ENCODE measurements at regions not wholly inside any gene's neighbourhood (a gene's known extent, or its start where the extent isn't known, plus 50 kb on each side); places are given as distances from the start of the nearest gene placed in this dataset.

GRCh38 chr18:29169599-29169998, 992.7 kb upstream of the CDH2 start:
- no peak overlapping the region for H3K27ac ChIP-seq (ENCODE audit: low read depth, low read length)
- H3K27me3 ChIP-seq (ENCODE audit: control insufficient read depth, insufficient read depth, low read length), result no peaks in the 10 kb centered on the region
- no peak overlapping the region for H3K9ac ChIP-seq (ENCODE audit: low read length)
- H3K4me1 ChIP-seq (ENCODE audit: control insufficient read depth, insufficient read depth, low read length), result peaks cover 9% of the 10 kb centered on the region
- no peak overlapping the region for H3K4me3 ChIP-seq (ENCODE audit: low read length)
- H3K36me3 ChIP-seq (ENCODE audit: control insufficient read depth, insufficient read depth, low read length), result no peaks in the 10 kb centered on the region

DNA sequence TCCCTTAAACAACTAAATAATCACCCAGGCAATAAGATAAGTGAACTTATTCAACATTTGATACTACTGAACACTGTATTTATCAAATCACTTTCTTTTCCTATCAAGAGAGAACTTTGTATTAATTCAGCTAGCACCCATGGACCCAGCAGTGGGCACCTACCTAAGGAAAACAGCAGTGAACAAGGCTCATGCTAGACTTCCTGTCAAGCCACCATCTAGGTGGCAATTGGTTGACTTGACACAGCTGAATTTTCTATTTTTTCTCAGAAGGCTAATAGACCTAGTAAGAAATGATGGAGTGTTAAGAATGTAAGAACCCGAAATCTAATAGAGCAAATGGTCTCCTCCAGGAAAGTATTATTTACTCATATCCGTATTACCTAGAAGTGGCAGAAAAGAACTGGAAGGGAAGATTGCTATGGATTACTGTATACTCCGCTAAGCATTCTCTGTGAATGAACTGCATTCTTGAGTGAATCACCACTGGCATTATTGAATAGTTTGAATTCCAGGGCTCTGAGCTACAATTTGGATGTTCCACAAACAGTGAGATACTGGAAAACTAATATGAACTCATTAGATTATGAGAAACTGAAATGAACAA, 988.2 kb upstream of the CDH2 start:
- H3K4me3 ChIP-seq (ENCODE audit: low read length), result no peak overlapping the region
- H3K36me3 ChIP-seq (ENCODE audit: control insufficient read depth, insufficient read depth, low read length), result no peaks in the 10 kb centered on the region
- H3K4me1 ChIP-seq (ENCODE audit: control insufficient read depth, insufficient read depth, low read length), result peaks cover 17% of the 10 kb centered on the region
- H3K27me3 ChIP-seq (ENCODE audit: control insufficient read depth, insufficient read depth, low read length), result no peaks in the 10 kb centered on the region
- H3K9ac ChIP-seq (ENCODE audit: low read length), result no peak overlapping the region
- peak overlapping the region; percentile 60 for H3K27ac ChIP-seq (ENCODE audit: low read depth, low read length)

- peak overlapping the region; percentile 60 for H3K27ac ChIP-seq (ENCODE audit: low read depth, low read length)
- H3K9ac ChIP-seq (ENCODE audit: low read length), result no peak overlapping the region
- H3K4me3 ChIP-seq (ENCODE audit: low read length), result no peak overlapping the region
- H3K4me1 ChIP-seq (ENCODE audit: control insufficient read depth, insufficient read depth, low read length), result peaks cover 17% of the 10 kb centered on the region
- no peaks in the 10 kb centered on the region for H3K27me3 ChIP-seq (ENCODE audit: control insufficient read depth, insufficient read depth, low read length)
- H3K36me3 ChIP-seq (ENCODE audit: control insufficient read depth, insufficient read depth, low read length), result no peaks in the 10 kb centered on the region
Measured at GRCh38 chr18:29164020-29164706, 987.2 kb upstream of the CDH2 start.

- no peak overlapping the region for H3K9ac ChIP-seq (ENCODE audit: low read length)
- H3K27ac ChIP-seq (ENCODE audit: low read depth, low read length), result peak overlapping the region; percentile 21
- H3K4me1 ChIP-seq (ENCODE audit: control insufficient read depth, insufficient read depth, low read length), result peaks cover 17% of the 10 kb centered on the region
- no peaks in the 10 kb centered on the region for H3K27me3 ChIP-seq (ENCODE audit: control insufficient read depth, insufficient read depth, low read length)
- no peaks in the 10 kb centered on the region for H3K36me3 ChIP-seq (ENCODE audit: control insufficient read depth, insufficient read depth, low read length)
- H3K4me3 ChIP-seq (ENCODE audit: low read length), result no peak overlapping the region
Measured at GRCh38 chr18:29163596-29163995, 986.7 kb upstream of the CDH2 start.

- Histone ChIP-seq H3K36me3 (ENCODE audit: control insufficient read depth, insufficient read depth, low read length) (no peaks in the 10 kb centered on the region), H3K9ac (ENCODE audit: low read length) (no peak overlapping the region), H3K27me3 (ENCODE audit: control insufficient read depth, insufficient read depth, low read length) (no peaks in the 10 kb centered on the region), H3K4me3 (ENCODE audit: low read length) (no peak overlapping the region), H3K4me1 (ENCODE audit: control insufficient read depth, insufficient read depth, low read length) (peaks cover 17% of the 10 kb centered on the region), H3K27ac (ENCODE audit: low read depth, low read length) (no peak overlapping the region)
Measured at GRCh38 chr18:29161429-29161828, 984.5 kb upstream of the CDH2 start.

- Histone ChIP-seq H3K9ac (ENCODE audit: low read length) (no peak overlapping the region), H3K27ac (ENCODE audit: low read depth, low read length) (no peak overlapping the region), H3K27me3 (ENCODE audit: control insufficient read depth, insufficient read depth, low read length) (no peaks in the 10 kb centered on the region), H3K4me3 (ENCODE audit: low read length) (no peak overlapping the region), H3K4me1 (ENCODE audit: control insufficient read depth, insufficient read depth, low read length) (peaks cover 11% of the 10 kb centered on the region), H3K36me3 (ENCODE audit: control insufficient read depth, insufficient read depth, low read length) (no peaks in the 10 kb centered on the region)
Measured at GRCh38 chr18:29160170-29160569, 983.2 kb upstream of the CDH2 start.

DNA sequence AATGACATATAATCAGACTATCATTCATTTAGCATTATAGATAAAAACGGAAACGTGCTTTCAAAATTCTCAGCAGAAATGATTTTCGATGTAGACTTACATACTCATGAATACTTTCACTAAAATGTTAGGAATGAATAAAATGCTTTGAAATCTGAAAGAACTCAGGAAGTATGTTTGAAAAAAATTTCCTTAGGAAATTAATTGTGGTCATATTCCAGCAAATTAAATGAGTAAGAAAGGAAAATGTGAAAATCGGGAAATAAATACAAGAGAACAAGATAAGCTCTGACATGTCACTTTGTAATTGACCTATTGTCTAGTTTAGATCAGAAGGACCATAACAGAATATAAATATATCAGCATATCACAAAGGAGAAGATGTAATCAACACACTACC, 981.0 kb upstream of the CDH2 start:
- no peak overlapping the region for H3K4me3 ChIP-seq (ENCODE audit: low read length)
- H3K27ac ChIP-seq (ENCODE audit: low read depth, low read length), result no peak overlapping the region
- no peaks in the 10 kb centered on the region for H3K36me3 ChIP-seq (ENCODE audit: control insufficient read depth, insufficient read depth, low read length)
- no peak overlapping the region for H3K9ac ChIP-seq (ENCODE audit: low read length)
- H3K27me3 ChIP-seq (ENCODE audit: control insufficient read depth, insufficient read depth, low read length), result no peaks in the 10 kb centered on the region
- H3K4me1 ChIP-seq (ENCODE audit: control insufficient read depth, insufficient read depth, low read length), result peaks cover 12% of the 10 kb centered on the region

DNA sequence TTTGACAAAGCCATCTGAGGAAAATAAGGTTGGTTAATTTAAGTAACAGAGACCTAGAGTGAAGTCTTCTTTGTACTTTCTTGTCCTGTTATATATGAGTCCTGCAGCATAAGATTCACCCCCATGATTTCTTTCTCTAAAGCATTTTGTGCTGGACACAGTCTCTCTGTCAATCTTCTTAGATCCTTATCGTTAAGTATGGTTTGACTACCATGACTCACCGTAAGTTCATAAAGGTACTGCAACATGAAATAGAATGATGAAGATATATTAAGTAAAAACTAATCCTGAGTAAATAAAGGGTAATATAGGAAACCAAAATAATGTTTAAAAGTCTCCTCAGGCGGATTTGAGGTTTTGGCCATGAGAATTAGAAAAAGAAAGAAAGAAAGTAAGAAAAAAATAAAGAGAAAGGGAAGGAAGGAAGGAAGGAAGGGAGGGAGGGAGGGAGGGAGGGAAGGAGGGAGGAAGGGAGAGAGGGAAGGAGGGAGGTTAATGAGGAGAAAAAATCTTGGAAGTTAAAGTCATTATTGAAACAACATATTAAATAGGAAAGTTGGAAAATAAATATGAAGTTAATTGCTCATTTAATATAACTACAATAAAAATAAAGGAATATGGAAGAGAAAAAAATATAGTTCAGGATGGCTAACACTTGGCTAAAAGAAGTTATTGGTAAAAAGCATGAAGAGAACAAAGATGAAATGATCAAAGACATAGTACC, 980.3 kb upstream of the CDH2 start:
- Histone ChIP-seq H3K4me3 (ENCODE audit: low read length) (no peak overlapping the region), H3K27ac (ENCODE audit: low read depth, low read length) (no peak overlapping the region), H3K4me1 (ENCODE audit: control insufficient read depth, insufficient read depth, low read length) (peaks cover 11% of the 10 kb centered on the region), H3K27me3 (ENCODE audit: control insufficient read depth, insufficient read depth, low read length) (no peaks in the 10 kb centered on the region), H3K36me3 (ENCODE audit: control insufficient read depth, insufficient read depth, low read length) (no peaks in the 10 kb centered on the region), H3K9ac (ENCODE audit: low read length) (no peak overlapping the region)

- Histone ChIP-seq H3K36me3 (ENCODE audit: control insufficient read depth, insufficient read depth, low read length) (no peaks in the 10 kb centered on the region), H3K27me3 (ENCODE audit: control insufficient read depth, insufficient read depth, low read length) (no peaks in the 10 kb centered on the region), H3K27ac (ENCODE audit: low read depth, low read length) (no peak overlapping the region), H3K9ac (ENCODE audit: low read length) (no peak overlapping the region), H3K4me3 (ENCODE audit: low read length) (no peak overlapping the region), H3K4me1 (ENCODE audit: control insufficient read depth, insufficient read depth, low read length) (peaks cover 11% of the 10 kb centered on the region)
Measured at GRCh38 chr18:29156531-29156930, 979.6 kb upstream of the CDH2 start.

- no peaks in the 10 kb centered on the region for H3K36me3 ChIP-seq (ENCODE audit: control insufficient read depth, insufficient read depth, low read length)
- no peak overlapping the region for H3K27ac ChIP-seq (ENCODE audit: low read depth, low read length)
- H3K27me3 ChIP-seq (ENCODE audit: control insufficient read depth, insufficient read depth, low read length), result no peaks in the 10 kb centered on the region
- H3K4me3 ChIP-seq (ENCODE audit: low read length), result no peak overlapping the region
- peaks cover 9% of the 10 kb centered on the region for H3K4me1 ChIP-seq (ENCODE audit: control insufficient read depth, insufficient read depth, low read length)
- H3K9ac ChIP-seq (ENCODE audit: low read length), result no peak overlapping the region
Measured at GRCh38 chr18:29154758-29155725, 978.1 kb upstream of the CDH2 start.

GRCh38 chr18:29154196-29154757, 977.3 kb upstream of the CDH2 start:
- Histone ChIP-seq H3K27me3 (ENCODE audit: control insufficient read depth, insufficient read depth, low read length) (no peaks in the 10 kb centered on the region), H3K36me3 (ENCODE audit: control insufficient read depth, insufficient read depth, low read length) (no peaks in the 10 kb centered on the region), H3K9ac (ENCODE audit: low read length) (no peak overlapping the region), H3K27ac (ENCODE audit: low read depth, low read length) (no peak overlapping the region), H3K4me1 (ENCODE audit: control insufficient read depth, insufficient read depth, low read length) (peaks cover 9% of the 10 kb centered on the region), H3K4me3 (ENCODE audit: low read length) (no peak overlapping the region)

- Histone ChIP-seq H3K27me3 (ENCODE audit: control insufficient read depth, insufficient read depth, low read length) (no peaks in the 10 kb centered on the region), H3K4me1 (ENCODE audit: control insufficient read depth, insufficient read depth, low read length) (peaks cover 9% of the 10 kb centered on the region), H3K27ac (ENCODE audit: low read depth, low read length) (no peak overlapping the region), H3K36me3 (ENCODE audit: control insufficient read depth, insufficient read depth, low read length) (no peaks in the 10 kb centered on the region), H3K4me3 (ENCODE audit: low read length) (no peak overlapping the region), H3K9ac (ENCODE audit: low read length) (no peak overlapping the region)
Measured at GRCh38 chr18:29153091-29153490, 976.2 kb upstream of the CDH2 start.
